Spleen (tissue), 11 donors: ENCODE measurements at regions not wholly inside any gene's neighbourhood (a gene's known extent, or its start where the extent isn't known, plus 50 kb on each side); places are given as distances from the start of the nearest gene placed in this dataset.

Experiments
- DNase-seq: peaks from one replicate; pipeline ENCODE4 v3.0.0-alpha.2; 2020
- H3K27ac ChIP-seq, 8 donors: fragments of 200-600 bp; sonication (generic) in 7 of 8; 1 replicate in 4 of 8; 2 replicates in 4 of 8; pipeline versions ENCODE4 v1.5.0 to v1.8.0; 2016 to 2021; ENCODE audit warnings: inconsistent platforms in 4 of 8, mild to moderate bottlenecking in 4 of 8, moderate library complexity in 1 of 8
- H3K27me3 ChIP-seq, 7 donors: fragments of 200-600 bp; sonication (generic) in 6 of 7; replicated peaks in 1 of 7; 1 replicate in 4 of 7; 2 replicates in 3 of 7; pipeline versions ENCODE4 v1.5.0 to v1.8.0; 2016 to 2021; ENCODE audit warnings: inconsistent platforms in 3 of 7, mild to moderate bottlenecking in 1 of 7
- H3K36me3 ChIP-seq, 6 donors: fragments of 200-600 bp; sonication (generic) in 5 of 6; 1 replicate in 4 of 6; 2 replicates in 2 of 6; pipeline versions ENCODE4 v1.5.0 to v1.8.0; 2016 to 2021; ENCODE audit warnings: inconsistent platforms in 2 of 6
- H3K4me1 ChIP-seq, 6 donors: fragments of 200-600 bp; sonication (generic) in 5 of 6; 1 replicate in 3 of 6; 2 replicates in 3 of 6; pipeline versions ENCODE4 v1.5.0 to v1.8.0; 2016 to 2021; ENCODE audit warnings: inconsistent platforms in 3 of 6
- H3K4me3 ChIP-seq, 8 donors: fragments of 200-600 bp; sonication (generic) in 7 of 8; 1 replicate in 4 of 8; 2 replicates in 4 of 8; pipeline versions ENCODE4 v1.5.0 to v1.8.0; 2016 to 2021; ENCODE audit warnings: inconsistent platforms in 4 of 8, mild to moderate bottlenecking in 4 of 8, moderate library complexity in 2 of 8
- H3K9me3 ChIP-seq, 8 donors: fragments of 200-600 bp; sonication (generic) in 7 of 8; 1 replicate in 4 of 8; 2 replicates in 4 of 8; pipeline versions ENCODE4 v1.5.0 to v1.8.0; 2016 to 2021; ENCODE audit warnings: inconsistent platforms in 4 of 8
- CTCF ChIP-seq, 11 experiments: fragments of 200-600 bp in 7 of 11; fragments of 450-650 bp in 4 of 11; sonication (generic) in 4 of 11; IDR thresholded peaks in 8 of 11; conservative IDR thresholded peaks in 3 of 11; 1 replicate in 7 of 11; 2 replicates in 4 of 11; pipeline versions ENCODE4 v1.4.0 to v1.8.0; 2016 to 2021; ENCODE audit warnings: antibody characterized with exemption in 11 of 11, inconsistent platforms in 4 of 11, mild to moderate bottlenecking in 1 of 11
- POLR2A ChIP-seq, 3 donors: fragments of 450-650 bp; IDR thresholded peaks; one replicate each; pipeline ENCODE4 v1.5.1; 2017; ENCODE audit warnings: antibody characterized with exemption in 3 of 3, mild to moderate bottlenecking in 1 of 3
- POLR2AphosphoS5 ChIP-seq, 3 donors: sonication (generic); formaldehyde crosslinking; IDR thresholded peaks; one replicate each; pipeline ENCODE4 v1.5.1; 2017; ENCODE audit warnings: antibody characterized with exemption in 3 of 3
- WGBS, 5 donors: extraction: QIAGEN DNeasy Blood & Tissue Kit in 3 of 5; methylation state at CpG; one replicate each; pipeline versions ENCODE4 v1.1.5 to v1.1.7; 2013 to 2018; 5-methylcytosine and 5-hydroxymethylcytosine counted together
- intact Hi-C: fragments of 100-400 bp; cut with DNase I; formaldehyde crosslinking; loops from one replicate; pipeline ENCODE4 v1.15.0; 2023; ENCODE audit warnings: low total_unique reads
- donor health status: healthy with polysubstance abuse.
- donor health status: DM: no; HTN: no; CAD: no; lungs with moderate emphysema.
- donor health status: DM: no; HTN: no; CAD: no.
- donor health status: Bipolar disorder and iron deficiency.
- donor health status: healthy.
- donor health status: DM: no; HTN: no; CAD: no.
- donor health status: DM: yes; HTN: yes; CAD: no.

GRCh38 chr21:27190601-27191000 lies 223.7 kb upstream of the ADAMTS5 start:
- TF ChIP-seq POLR2AphosphoS5 (IDR thresholded peaks at IDR 0.05), result no peak
- TF ChIP-seq CTCF (IDR thresholded peaks at IDR 0.05 in 8 of 11, conservative IDR thresholded peaks at IDR 0.05 in 3 of 11), result no peak
- TF ChIP-seq POLR2A (IDR thresholded peaks at IDR 0.05), result no peak
- Histone ChIP-seq H3K36me3 (no peaks in the 10 kb centered on the region), H3K4me3 (no peak overlapping the region), H3K9me3 (peaks cover 0 to 16% (median 3%) of the 10 kb centered on the region in 8 donors), H3K27ac (no peak overlapping the region), H3K4me1 (no peaks in the 10 kb centered on the region), H3K27me3 (no peaks in the 10 kb centered on the region)
- WGBS, 5 donors, result 68 to 93% (median 76%) methylated on average over 1 of the region's 1 CpG
- no peak for DNase-seq
- intact Hi-C loops, result no loop called here

GRCh38 chr21:27189870-27190269 lies 223.0 kb upstream of the ADAMTS5 start:
- DNase-seq, result no peak
- no peak overlapping the region for H3K27ac ChIP-seq
- intact Hi-C loops, result no loop called here
- H3K27me3 ChIP-seq, result no peaks in the 10 kb centered on the region
- no peak overlapping the region for H3K4me3 ChIP-seq
- WGBS, 5 donors, result 89 to 94% (median 90%) methylated on average over 5 of the region's 5 CpGs
- no peaks in the 10 kb centered on the region for H3K36me3 ChIP-seq
- H3K4me1 ChIP-seq, result no peaks in the 10 kb centered on the region
- no peak for TF ChIP-seq POLR2AphosphoS5 (IDR thresholded peaks at IDR 0.05)
- TF ChIP-seq CTCF (IDR thresholded peaks at IDR 0.05 in 8 of 11, conservative IDR thresholded peaks at IDR 0.05 in 3 of 11), result no peak
- no peak for TF ChIP-seq POLR2A (IDR thresholded peaks at IDR 0.05)
- H3K9me3 ChIP-seq, result peaks cover 0 to 11% (median 2%) of the 10 kb centered on the region in 8 donors

GRCh38 chr21:27173053-27173452 lies 206.2 kb upstream of the ADAMTS5 start:
- H3K4me1 ChIP-seq, result no peaks in the 10 kb centered on the region
- no peak overlapping the region for H3K4me3 ChIP-seq
- no peaks in the 10 kb centered on the region for H3K27me3 ChIP-seq
- no peak overlapping the region for H3K27ac ChIP-seq
- no peak for DNase-seq
- intact Hi-C loops, result no loop called here
- H3K9me3 ChIP-seq, result peaks cover 0 to 5% (median 0%) of the 10 kb centered on the region in 8 donors
- TF ChIP-seq CTCF (IDR thresholded peaks at IDR 0.05 in 8 of 11, conservative IDR thresholded peaks at IDR 0.05 in 3 of 11) (no peak), POLR2AphosphoS5 (IDR thresholded peaks at IDR 0.05) (no peak), POLR2A (IDR thresholded peaks at IDR 0.05) (no peak)
- H3K36me3 ChIP-seq, result no peaks in the 10 kb centered on the region

- DNase-seq, result no peak
- WGBS, 5 donors, result 53 to 77% (median 63%) methylated on average over 1 of the region's 1 CpG
- Histone ChIP-seq H3K4me1 (no peaks in the 10 kb centered on the region), H3K36me3 (no peaks in the 10 kb centered on the region), H3K4me3 (no peak overlapping the region), H3K27ac (no peak overlapping the region), H3K27me3 (no peaks in the 10 kb centered on the region), H3K9me3 (peaks cover 0 to 7% (median 0%) of the 10 kb centered on the region in 8 donors)
- intact Hi-C loops, result no loop called here
- no peak for TF ChIP-seq CTCF (IDR thresholded peaks at IDR 0.05 in 8 of 11, conservative IDR thresholded peaks at IDR 0.05 in 3 of 11)
- TF ChIP-seq POLR2AphosphoS5 (IDR thresholded peaks at IDR 0.05), result no peak
- TF ChIP-seq POLR2A (IDR thresholded peaks at IDR 0.05), result no peak
Observed at GRCh38 chr21:27171707-27172106, 204.8 kb upstream of the ADAMTS5 start.
